Neuron (in vitro differentiated cells): ENCODE measurements at regions not wholly inside any gene's neighbourhood (a gene's known extent, or its start where the extent isn't known, plus 50 kb on each side); places are given as distances from the start of the nearest gene placed in this dataset.

ENCODE experiments used
- H2AFZ ChIP-seq: one replicate; pipeline ENCODE4 v1.6.1; 2013; ENCODE audit warnings: low read depth, mild to moderate bottlenecking, inconsistent platforms, low read length, moderate library complexity
- H3K27me3 ChIP-seq: one replicate; pipeline ENCODE4 v1.6.1; 2013; ENCODE audit warnings: low read length; ENCODE audit not compliant: insufficient read depth
- H3K36me3 ChIP-seq: one replicate; pipeline ENCODE4 v1.6.1; 2013; ENCODE audit warnings: low read length; ENCODE audit not compliant: insufficient read depth
- H3K4me1 ChIP-seq: one replicate; pipeline ENCODE4 v1.6.1; 2013; ENCODE audit warnings: low read length; ENCODE audit not compliant: insufficient read depth
- H3K4me3 ChIP-seq: 2 replicates; pipeline ENCODE4 v1.5.1; 2013; ENCODE audit warnings: mild to moderate bottlenecking, low read length, moderate library complexity
- H3K9me3 ChIP-seq: one replicate; pipeline ENCODE4 v1.6.1; 2013; ENCODE audit warnings: low read length

GRCh38 chr3:21357241-21357640 lies 393.8 kb downstream of the ZNF385D start:
- no peaks in the 10 kb centered on the region for H3K27me3 ChIP-seq
- no peak overlapping the region for H2AFZ ChIP-seq
- no peaks in the 10 kb centered on the region for H3K4me1 ChIP-seq
- no peaks in the 10 kb centered on the region for H3K9me3 ChIP-seq
- no peak overlapping the region for H3K4me3 ChIP-seq
- H3K36me3 ChIP-seq = no peaks in the 10 kb centered on the region

DNA sequence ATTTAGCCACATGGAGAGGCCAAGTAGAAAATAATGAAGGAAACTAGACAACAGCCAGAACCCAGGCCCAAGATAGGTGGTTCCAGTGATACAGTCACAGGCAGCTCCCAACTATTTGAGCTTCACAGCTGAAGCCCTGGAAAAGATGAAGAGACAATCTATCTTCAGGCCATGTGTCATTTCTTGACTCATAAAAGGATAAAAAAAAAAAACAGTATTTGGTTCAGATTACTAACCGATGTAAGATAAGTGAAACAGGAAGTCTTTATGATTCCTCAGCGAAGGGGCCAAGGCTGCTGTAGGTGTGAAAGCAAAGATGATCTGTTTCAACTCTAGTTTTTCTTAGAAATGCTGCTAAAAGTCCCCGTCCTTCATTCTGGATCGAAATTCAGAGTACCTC lies 394.6 kb downstream of the ZNF385D start:
- no peaks in the 10 kb centered on the region for H3K27me3 ChIP-seq
- H3K9me3 ChIP-seq = no peaks in the 10 kb centered on the region
- no peak overlapping the region for H3K4me3 ChIP-seq
- no peak overlapping the region for H2AFZ ChIP-seq
- no peaks in the 10 kb centered on the region for H3K36me3 ChIP-seq
- no peaks in the 10 kb centered on the region for H3K4me1 ChIP-seq

GRCh38 chr3:21345382-21345976 lies 405.5 kb downstream of the ZNF385D start:
- no peak overlapping the region for H2AFZ ChIP-seq
- H3K9me3 ChIP-seq = no peaks in the 10 kb centered on the region
- H3K4me3 ChIP-seq = no peak overlapping the region
- no peaks in the 10 kb centered on the region for H3K36me3 ChIP-seq
- H3K27me3 ChIP-seq = no peaks in the 10 kb centered on the region
- H3K4me1 ChIP-seq = no peaks in the 10 kb centered on the region

DNA sequence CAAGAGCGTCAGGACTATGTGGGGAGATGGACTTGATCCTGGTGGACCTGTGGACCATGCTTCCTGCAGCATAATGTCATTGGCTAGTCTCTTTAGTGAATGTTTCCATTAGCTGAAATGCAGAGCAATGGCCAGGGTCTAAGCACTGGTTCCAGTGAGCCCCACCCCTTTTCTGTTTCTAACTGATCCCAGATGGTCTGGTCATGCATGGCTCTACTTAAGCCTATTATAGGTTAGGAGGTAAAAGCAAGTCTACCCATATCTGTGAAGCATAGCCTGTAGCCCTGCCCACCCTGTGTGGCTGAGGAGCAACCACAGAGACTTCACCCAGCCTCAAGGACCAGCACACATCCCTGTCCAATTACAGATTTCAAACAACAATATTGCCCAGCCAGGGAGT lies 419.2 kb downstream of the ZNF385D start:
- Histone ChIP-seq H3K4me1 (no peaks in the 10 kb centered on the region), H3K27me3 (no peaks in the 10 kb centered on the region), H3K9me3 (no peaks in the 10 kb centered on the region)

DNA sequence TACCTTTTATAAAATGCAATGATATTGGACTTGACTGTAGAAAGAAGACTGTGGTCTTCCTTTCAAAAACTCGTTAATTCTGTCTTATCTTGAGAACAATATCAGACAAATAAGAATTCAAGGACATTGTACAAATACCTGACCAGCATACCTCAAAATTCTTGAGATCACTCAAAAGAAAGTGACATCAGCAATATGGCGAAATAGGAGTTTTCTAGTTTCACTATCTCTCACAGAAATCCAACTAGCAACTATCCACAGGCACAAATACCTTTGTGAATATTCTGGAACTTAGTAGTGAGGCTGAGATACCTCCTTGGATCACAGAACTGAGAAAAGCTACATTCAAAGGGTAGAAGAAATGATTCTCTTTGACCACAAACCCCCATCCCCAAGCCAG lies 419.7 kb downstream of the ZNF385D start:
- H3K36me3 ChIP-seq = no peaks in the 10 kb centered on the region
- H3K27me3 ChIP-seq = no peaks in the 10 kb centered on the region
- H3K4me3 ChIP-seq = no peak overlapping the region
- H3K4me1 ChIP-seq = no peaks in the 10 kb centered on the region
- H2AFZ ChIP-seq = no peak overlapping the region
- H3K9me3 ChIP-seq = no peaks in the 10 kb centered on the region

More for the DNA sequence above, 419.2 kb downstream of the ZNF385D start:
- Histone ChIP-seq H3K4me3 (no peak overlapping the region), H3K36me3 (no peaks in the 10 kb centered on the region), H2AFZ (no peak overlapping the region)

DNA sequence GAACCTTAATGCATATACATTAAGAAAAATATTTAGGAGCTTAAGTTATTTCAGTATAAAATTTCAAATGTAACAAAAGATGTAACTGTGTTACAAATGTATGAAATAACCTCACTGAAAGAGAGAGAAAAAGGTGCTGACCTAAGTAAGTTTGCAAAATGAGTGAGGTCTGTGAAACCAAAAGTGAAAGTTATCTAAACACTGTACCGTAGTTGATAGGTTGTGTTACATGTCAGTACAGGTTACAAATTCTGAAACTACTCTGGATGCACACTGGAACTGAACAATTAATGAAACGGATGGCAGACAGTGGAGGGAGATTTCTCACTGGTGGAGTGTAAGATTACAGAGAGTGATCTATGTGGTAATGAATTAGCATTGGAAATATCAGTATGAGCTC lies 420.7 kb downstream of the ZNF385D start:
- Histone ChIP-seq H3K36me3 (no peaks in the 10 kb centered on the region), H2AFZ (no peak overlapping the region), H3K4me1 (no peaks in the 10 kb centered on the region), H3K9me3 (no peaks in the 10 kb centered on the region), H3K27me3 (no peaks in the 10 kb centered on the region), H3K4me3 (no peak overlapping the region)

DNA sequence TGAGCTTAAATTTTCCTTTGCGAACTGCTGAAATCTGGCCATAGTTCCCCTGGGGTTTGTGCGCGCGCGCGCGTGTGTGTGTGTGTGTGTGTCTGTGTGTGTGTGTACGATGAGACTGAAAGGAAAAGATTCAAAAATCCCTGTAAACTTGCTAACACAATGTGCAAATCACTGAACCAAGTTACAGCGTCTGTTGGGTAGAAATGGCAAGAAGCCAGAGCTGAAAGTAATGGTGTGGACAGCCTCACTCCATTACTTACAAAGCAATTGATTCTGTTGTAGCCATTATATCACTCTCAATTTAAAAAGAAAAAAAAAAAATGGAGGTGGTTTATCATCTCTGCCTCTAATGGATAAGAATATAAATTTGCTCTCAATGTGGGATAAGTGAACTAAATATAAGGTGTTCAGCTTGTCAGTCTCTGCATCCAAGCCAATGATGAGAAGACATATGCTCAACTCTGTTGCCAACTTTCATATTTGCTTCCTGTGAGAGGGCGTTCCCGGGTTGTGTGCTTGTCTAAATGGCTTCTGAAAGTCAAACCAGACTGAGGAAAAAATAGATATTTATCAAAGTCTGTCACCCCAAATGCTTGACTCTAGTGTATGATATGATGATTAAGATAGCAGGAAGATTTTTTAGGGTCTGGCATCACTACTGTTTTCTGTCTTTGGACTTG lies 422.2 kb downstream of the ZNF385D start:
- no peaks in the 10 kb centered on the region for H3K9me3 ChIP-seq
- no peak overlapping the region for H2AFZ ChIP-seq
- H3K36me3 ChIP-seq = no peaks in the 10 kb centered on the region
- H3K4me1 ChIP-seq = no peaks in the 10 kb centered on the region
- H3K4me3 ChIP-seq = no peak overlapping the region
- H3K27me3 ChIP-seq = no peaks in the 10 kb centered on the region

DNA sequence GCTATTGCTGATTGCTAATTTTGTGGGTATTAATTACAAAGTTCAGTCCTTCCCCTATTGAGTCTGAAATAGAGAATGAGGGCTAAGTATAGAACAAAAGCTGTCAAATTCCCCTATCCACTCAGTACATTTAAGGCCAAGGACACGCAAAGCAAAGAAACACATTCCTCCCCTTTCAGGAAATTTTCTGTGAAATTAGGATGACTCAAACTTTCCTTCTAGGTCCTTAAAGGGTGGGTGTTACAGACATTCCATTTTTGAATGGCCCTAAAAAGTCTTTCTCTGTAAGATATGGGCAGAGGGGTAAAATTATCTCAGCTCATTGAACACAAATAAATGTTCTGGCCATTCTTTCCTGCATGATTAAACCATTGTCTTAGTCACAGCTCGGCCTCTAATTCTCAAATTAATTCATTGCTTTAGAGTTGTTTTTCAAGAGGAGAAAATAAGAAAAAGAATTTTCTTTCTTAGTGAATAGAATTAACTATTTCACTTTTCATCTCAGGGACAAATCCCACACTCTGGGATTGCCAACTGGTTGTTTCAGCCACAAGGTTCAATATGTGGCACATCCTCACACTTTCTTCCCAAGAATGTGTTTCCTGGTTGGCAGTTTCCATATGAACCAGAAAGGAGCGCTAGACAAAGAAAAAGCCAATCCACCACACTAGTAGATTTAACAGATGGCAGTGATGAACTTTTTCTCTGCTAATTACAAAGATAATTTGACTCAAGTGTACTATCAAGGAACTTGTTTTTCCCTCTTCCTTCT lies 424.1 kb downstream of the ZNF385D start:
- Histone ChIP-seq H3K27me3 (no peaks in the 10 kb centered on the region), H3K9me3 (no peaks in the 10 kb centered on the region), H2AFZ (no peak overlapping the region), H3K36me3 (no peaks in the 10 kb centered on the region), H3K4me1 (no peaks in the 10 kb centered on the region), H3K4me3 (no peak overlapping the region)

GRCh38 chr3:21314688-21315087 lies 436.3 kb downstream of the ZNF385D start:
- H3K4me1 ChIP-seq = no peaks in the 10 kb centered on the region
- H3K27me3 ChIP-seq = no peaks in the 10 kb centered on the region
- H3K4me3 ChIP-seq = no peak overlapping the region

GRCh38 chr3:21310891-21311290 lies 440.1 kb downstream of the ZNF385D start:
- no peak overlapping the region for H3K4me3 ChIP-seq
- H3K4me1 ChIP-seq = no peaks in the 10 kb centered on the region
- no peak overlapping the region for H2AFZ ChIP-seq
- H3K27me3 ChIP-seq = no peaks in the 10 kb centered on the region
- H3K36me3 ChIP-seq = no peaks in the 10 kb centered on the region
- no peaks in the 10 kb centered on the region for H3K9me3 ChIP-seq

More at GRCh38 chr3:21314688-21315087, 436.3 kb downstream of the ZNF385D start:
- Histone ChIP-seq H3K36me3 (no peaks in the 10 kb centered on the region), H2AFZ (no peak overlapping the region), H3K9me3 (no peaks in the 10 kb centered on the region)

GRCh38 chr3:21310161-21310560 lies 440.8 kb downstream of the ZNF385D start:
- H3K36me3 ChIP-seq = no peaks in the 10 kb centered on the region
- no peaks in the 10 kb centered on the region for H3K4me1 ChIP-seq
- H3K27me3 ChIP-seq = no peaks in the 10 kb centered on the region
- no peaks in the 10 kb centered on the region for H3K9me3 ChIP-seq
- no peak overlapping the region for H3K4me3 ChIP-seq
- H2AFZ ChIP-seq = no peak overlapping the region

- no peaks in the 10 kb centered on the region for H3K36me3 ChIP-seq
- no peak overlapping the region for H2AFZ ChIP-seq
- H3K9me3 ChIP-seq = no peaks in the 10 kb centered on the region
- H3K4me1 ChIP-seq = no peaks in the 10 kb centered on the region
- no peak overlapping the region for H3K4me3 ChIP-seq
- H3K27me3 ChIP-seq = no peaks in the 10 kb centered on the region
Observed at GRCh38 chr3:21297304-21297703, 453.7 kb downstream of the ZNF385D start.

DNA sequence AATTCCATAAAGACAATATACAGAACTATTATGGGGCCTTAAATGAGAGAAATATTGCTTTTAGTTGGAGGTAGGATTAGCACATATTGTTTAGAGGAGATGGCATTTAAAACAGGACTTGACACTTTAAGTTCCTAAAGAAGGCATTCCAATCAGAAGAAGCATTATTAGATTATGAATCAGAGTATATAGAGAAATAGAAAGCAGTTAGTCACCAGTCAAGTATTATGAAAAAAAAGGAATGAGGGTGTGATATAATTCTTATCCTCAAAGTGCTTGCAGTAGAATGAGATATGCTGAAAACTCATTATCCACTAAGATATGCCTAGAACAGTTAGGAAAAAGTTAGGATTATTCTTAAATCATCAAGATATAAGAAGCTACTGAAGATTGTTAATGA lies 456.2 kb downstream of the ZNF385D start:
- no peak overlapping the region for H2AFZ ChIP-seq
- no peaks in the 10 kb centered on the region for H3K9me3 ChIP-seq
- H3K36me3 ChIP-seq = no peaks in the 10 kb centered on the region
- no peak overlapping the region for H3K4me3 ChIP-seq
- H3K27me3 ChIP-seq = no peaks in the 10 kb centered on the region
- H3K4me1 ChIP-seq = no peaks in the 10 kb centered on the region
